Stimulated activated CD4-positive, alpha-beta T cell treated with anti-CD3 and anti-CD28 coated beads, Interleukin-2, amount 100 ng/mL, for 4 hours (primary cell): ENCODE measurements at regions not wholly inside any gene's neighbourhood (a gene's known extent, or its start where the extent isn't known, plus 50 kb on each side); places are given as distances from the start of the nearest gene placed in this dataset.

Experiments
- DNase-seq: peaks from one replicate; pipeline ENCODE4 v3.0.0-alpha.2; 2020; ENCODE audit warnings: low read depth

DNA sequence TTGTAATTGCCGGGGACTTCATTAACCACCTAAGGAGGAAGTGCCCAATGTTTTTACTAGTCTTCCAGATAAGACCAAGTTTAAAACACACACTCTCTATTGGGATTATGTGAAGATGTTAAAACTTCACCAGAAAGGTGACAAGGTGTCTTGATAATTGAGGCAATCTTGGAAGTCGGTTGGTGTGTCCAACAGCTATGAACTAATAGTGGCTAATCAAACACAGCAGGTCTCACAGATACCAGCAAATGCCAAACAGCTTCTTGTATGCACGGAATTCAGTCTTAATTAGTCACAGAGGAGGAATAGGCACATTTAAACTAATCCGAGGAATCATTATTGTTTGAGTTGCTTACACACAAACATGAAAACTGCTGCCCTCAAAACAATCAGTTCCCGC, 214.5 kb downstream of the SEC61B start:
- no peak for DNase-seq

DNA sequence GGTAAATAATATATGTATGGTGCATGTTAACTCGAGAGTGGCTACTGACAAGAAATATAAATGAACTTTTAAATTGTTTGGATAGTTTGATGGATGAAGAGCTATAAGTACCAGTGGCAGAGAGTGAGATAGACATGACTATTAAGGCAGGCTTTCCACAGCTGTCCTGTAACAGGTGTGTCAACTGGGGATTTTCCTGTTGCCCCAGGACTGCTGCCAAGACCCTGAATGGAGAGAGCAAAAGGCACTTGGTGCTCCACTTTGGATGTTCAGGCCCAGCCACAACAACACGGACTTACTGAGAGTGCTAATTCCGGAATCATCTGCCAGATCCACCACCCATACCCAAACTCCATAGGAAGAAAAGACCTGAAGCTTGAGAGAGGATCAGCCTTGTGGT, 215.1 kb downstream of the SEC61B start:
- no peak for DNase-seq

DNA sequence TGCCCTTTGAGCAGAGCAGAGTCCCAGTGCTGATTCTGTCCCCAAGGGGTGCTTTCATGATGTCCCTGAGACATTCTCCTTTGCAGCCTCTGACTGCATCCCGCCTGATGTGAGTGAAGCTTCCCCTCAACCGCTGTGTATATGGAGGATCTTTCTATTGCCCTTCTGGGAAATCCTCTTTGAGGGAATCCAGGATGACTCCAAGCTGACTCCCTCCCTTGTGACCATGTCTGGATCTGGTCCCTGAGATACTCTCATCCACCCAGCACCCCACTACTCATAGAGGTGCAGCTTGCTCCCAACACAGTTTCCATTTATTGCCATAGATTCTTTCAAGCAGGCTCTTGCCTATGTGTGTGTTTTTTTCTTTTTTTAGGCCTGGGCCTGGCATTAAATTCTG, 216.5 kb downstream of the SEC61B start:
- DNase-seq, result no peak

DNA sequence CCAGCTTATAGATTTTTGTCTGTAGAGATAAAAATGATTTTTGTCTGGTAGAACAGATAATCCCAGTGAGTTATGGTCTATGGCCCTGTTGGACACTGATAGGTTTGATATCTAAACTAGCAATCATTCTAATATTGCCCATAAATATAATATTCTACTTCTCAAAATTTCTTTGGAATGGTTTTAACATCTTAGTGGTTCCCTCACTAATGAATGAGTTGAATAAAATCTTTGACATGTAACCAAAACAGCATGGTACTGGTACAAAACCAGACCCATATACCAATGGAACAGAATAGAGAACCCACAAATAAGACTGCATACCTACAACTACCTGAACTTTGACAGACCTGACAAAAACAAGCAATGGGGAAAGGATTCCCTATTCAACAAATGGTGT, 219.7 kb downstream of the SEC61B start:
- DNase-seq, result no peak

DNA sequence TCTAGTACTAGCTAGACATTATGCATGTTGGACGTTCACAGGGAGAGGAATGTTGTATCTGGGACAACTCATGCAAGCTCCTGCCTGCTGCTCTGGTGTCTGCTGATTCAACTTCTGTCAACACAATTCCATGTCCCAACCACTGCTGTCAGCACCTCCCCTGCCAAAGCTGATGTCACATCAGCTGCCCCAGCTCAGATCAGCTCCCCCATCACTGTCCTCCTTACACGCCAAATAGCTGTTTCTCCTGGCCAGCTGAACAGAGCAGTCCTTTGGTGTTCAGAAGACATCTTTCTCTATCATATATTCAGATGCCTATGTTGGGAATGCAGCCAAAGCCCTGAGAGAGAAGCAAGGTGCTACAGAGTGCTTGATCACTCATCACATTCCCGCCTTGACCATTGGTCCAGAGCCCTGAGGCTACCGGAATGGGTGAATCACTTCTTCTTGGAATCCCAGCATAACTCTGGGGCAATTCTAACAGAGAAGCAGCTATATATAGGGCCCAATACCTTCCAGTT, 223.3 kb downstream of the SEC61B start:
- DNase-seq, result no peak

DNA sequence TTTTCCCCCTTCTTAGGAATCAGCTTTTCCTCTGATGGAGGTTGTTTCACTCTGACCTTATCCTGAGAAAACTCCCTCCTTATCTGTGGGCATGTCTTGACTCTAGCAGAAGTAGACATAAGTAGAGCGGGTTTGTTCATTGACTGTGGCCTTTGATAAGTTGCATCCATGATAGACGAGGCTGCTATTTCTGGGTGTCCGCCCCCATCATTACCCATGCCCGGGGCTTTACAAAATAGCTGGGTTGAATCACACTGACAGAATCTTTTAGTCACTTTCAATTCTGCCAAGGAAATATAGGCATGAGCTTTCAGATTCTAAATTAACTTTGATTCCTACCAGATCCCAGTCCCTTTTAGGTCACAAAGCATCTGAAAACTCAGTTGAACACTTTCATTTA, 223.8 kb downstream of the SEC61B start:
- no peak for DNase-seq

DNA sequence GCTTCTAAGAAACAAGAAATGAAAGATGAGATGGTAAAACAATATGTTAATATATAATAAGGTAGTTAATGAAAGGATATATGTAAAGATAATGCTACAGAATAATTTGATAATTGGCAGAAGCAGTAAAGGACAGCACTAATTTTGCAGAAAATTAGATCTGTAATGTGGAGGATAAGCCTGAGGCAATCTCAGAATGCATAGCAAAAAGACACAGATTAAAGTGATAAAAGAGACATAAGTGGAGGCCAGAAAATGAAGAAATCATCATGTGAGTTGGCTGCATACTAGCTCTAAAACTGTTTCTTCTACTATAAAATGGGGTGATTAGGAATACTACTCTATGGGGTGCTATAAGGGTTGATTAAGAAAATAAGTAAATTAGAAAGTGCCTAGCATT, 225.9 kb downstream of the SEC61B start:
- DNase-seq, result no peak

DNA sequence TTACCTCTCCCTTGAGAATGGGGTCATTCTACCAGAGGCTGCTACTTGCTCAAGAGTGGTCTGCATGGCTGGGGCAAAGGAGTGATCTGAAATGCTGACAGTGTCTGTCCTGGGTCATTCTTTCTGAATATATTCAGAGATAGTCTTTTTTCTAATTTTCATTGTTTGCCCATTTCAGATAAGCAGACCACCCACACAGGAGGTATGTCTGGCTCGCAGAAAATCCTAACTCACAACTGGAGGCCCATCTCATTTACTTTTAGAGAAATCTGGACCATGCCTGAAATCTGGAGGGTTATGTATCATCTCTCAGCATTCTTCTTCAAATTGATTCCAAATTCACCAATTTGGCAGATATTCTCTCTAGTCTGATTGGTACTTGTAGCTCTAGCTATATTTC, 227.6 kb downstream of the SEC61B start:
- DNase-seq, result no peak

DNA sequence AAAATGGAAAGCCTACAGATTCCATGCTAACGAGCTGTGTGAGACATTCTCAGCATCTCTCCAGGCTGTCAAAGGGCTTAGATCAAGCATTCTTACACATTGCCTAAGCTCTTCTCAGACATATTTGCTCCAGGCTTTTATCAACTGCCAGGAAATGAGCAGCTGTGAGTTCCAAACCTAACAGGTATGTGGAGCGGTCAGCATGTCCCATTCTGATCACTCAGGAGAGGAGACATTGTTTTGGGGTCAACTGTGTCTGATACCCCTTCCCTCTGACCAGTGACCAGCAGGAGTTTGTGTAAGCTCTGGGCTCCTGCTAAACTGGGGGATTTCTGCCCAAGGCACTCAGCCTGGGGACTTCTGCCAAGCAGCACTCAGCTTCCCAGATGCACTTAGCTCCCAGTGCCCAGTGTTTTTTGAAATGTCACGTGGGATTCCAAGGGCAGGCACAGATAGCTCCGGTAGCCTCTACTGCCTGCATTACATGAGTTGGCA, 229.1 kb downstream of the SEC61B start:
- no peak for DNase-seq

DNA sequence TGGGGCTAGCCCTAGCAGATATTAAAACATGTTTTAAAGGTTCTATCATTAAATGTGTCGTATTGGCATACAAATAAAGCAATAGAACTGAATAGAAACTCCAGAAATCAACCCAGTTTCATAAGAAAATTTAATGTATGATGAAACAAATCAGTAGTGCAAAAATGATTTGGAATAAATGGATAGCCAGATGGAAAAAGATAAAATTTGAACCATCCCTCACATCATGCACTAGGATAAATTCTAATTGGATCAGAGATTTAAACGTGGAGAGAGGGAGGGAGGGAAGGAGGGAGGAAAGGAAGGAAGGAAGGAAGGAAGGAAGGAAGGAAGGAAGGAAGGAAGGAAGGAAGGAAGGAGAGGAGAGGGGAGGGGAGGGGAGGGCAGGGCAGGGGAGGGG, 235.3 kb downstream of the SEC61B start:
- no peak for DNase-seq

DNA sequence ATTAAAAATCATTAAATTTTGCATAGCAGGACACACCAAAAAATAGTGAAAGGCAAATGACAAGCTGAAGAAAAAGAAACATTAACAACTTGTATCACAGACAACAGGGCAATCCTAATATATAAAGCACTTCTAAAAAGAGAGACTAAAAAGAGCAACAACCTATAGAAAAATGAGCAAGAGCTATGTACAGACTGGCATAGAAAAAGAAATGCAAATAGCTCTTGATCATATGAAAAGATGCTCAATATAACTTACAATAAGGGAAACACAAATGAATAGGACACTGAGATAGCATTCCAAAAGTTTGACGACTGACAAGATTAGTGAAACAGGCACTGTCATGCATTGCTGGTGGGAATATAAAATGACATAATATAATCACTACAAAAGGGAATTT, 235.9 kb downstream of the SEC61B start:
- no peak for DNase-seq

DNA sequence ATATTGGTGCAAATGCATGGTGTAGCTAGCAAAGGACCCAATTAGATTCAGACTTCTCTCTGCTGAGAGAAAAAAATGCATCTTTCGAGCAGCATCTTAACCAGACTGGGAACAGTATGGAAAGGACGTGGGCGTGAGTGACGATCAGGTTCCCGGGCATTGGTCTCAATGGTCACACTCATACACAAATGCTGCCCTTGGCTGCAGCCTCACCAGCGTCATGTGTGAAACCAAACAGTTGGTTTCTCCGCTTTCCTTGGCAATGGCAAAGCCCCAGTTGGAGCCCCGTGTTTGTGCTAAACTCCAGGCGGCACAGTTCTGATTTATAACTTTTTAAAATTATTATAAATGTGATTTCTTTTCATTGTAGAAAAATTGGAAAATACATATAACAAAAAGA, 237.8 kb downstream of the SEC61B start:
- no peak for DNase-seq

DNA sequence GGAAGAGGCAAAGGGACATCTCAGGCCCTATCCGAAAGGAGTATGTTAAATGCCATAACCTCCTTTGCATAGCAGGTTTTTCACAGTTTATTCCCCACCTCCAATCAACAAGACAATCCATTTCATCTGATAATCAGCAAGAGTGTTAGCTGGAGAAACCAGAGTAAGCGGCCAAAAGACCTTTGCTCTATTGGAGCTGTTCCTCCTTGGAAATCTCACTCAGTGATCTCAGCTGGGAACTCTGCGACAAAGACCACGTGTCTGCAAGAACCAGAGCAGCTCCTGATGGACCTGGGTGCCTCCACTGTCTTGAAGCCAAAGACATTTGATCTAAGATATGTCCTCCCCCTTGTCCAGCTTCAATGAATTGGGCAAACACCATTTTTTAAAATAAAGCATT, 241.0 kb downstream of the SEC61B start:
- no peak for DNase-seq

DNA sequence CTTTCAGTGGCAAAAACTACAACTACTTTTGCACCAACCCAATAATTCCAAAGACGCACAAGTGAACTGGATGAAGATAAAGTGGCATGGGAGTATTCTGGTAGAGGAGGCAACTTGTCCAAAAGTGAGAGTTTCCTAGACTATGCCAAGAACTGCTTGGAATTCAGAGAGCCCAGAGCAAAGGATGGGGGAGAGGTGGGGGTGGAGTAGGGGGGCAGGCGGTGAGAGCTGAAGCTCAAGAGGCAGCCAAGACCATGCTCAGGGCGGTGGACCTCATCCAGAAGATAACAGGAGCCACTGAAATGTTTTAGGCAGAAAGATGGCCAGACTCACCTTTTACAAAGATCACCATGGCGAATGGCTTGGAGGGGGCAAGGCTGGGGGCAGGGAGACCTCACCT, 242.5 kb downstream of the SEC61B start:
- DNase-seq, result no peak

DNA sequence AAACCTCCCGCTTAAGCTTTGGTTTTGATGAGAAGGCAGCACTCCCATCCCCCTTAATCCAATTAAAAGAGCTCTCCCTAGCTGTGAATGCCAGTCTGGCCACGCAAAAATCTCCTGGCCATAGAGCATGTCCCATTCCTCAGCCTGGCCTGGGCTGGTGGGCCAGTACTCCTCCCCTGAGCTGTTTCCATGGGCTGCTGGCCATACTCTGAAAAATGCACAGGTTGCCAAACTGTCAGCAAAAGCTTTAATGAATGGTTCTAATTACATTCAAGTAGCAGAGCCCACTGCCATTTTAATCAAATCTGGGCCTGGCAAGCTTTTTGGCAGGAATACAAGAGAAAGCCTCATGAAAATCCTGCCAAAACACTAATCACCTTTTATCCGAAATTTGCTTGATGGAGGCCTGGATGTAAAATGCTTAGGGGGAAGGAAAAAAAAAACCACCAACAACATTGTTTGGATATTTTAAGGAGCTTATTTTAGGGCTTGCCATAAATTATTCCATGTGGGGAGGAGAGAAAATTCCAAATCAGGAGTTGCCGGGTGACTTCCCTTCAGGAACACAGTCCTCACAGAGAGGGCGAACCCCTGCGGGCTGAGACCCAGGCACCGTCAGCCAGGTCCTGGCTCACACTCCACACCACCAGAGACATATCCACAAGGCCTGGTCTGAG, 243.3 kb downstream of the SEC61B start:
- no peak for DNase-seq

DNA sequence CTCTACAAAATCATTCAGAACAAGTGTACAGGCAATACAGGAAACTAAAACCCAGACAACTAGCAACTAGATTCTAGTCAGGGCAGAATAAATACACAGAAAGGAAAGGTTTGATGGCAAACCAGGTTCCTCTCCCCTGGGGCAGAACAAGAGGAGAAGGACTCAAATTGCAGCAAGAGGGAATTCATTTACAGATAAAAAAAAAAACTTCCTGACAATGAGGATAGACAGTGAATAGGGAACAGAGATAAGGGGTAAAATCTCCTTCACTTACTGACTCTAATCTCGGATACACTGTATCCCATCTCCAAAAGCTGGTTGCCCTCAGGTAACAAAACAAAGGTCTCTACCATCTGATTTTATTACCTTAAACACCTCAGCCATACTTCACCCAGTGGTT, 244.0 kb downstream of the SEC61B start:
- DNase-seq, result no peak

DNA sequence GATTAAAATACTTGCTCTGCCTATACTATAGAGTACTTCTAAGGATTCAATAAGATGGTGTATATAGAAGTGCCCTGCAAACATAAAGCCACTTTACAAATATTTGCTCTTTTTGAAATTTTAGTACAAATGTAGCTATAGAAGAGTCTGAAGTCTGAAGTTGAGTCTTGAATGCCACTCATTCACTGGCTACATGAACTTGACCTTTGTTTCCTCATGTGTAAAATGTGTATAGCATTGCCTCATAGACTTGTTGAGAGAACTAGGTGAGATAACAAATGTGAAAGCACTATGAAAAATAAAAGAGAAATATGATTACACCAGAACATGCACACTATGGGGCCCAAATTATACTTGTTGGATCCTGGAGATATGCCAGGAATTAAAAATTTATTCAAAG, 244.7 kb downstream of the SEC61B start:
- no peak for DNase-seq

DNA sequence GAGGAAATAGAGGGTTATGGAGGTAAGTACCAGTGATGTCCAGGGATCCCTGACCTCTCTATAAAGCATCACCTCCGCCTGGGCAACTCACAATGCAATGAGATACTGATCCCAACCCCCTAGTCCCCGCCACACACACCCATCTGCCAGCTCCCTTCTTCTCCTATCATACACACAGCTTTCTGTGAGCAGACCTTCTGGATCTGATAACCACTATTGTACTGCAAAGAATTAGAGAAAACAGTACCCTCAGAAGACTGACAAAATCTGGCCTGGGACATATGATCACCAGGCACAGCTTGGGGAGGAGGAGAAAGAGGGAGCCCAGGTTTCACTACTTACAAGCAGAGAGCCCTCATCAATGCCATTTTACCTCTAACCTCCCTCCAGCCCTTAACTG, 249.0 kb downstream of the SEC61B start:
- no peak for DNase-seq

DNA sequence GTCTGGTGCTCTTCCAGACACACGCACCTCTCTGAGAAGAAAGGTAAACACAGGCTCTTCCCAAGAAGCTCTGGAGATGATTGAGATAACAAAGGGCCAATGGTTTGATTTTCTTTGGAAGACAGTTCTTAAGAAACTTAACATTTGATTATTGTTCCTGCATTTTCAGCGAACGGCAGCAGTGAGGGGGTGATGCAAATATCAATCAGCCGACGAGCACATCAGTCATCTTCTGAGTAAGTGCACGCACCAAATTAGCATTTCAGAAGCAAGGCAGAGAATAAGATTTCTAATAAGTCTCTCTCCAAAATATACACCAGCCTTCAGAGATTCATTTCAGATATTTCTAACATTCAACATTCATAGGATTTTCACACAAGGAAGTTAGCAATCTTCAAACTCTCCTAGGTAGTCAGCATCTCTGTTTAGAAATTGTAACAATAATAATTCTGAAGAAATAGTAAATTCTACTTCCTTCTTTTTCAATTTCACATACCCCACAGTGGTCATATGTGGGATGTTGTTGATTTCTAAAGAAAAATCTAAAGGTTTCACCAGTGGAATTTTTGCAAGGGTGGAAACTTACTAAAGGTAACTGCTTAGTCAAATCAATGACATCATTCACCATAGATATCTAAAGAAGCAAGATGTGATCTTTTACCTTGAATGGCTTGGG, 250.3 kb downstream of the SEC61B start:
- DNase-seq, result no peak

DNA sequence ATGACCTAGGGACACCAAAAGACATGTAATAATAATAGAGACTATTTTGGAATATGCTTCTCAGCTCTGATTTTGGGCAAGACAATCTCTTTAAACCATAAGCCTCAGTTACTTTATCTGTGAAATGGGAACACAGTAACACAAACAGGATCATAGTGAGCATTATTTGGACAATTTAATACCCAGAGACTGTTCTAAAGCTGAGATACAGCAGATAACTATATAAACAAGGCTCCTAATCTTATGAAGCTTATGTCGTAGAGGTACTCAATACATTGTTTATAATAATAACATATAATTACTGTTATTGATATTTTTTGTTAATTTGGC, 250.8 kb downstream of the SEC61B start:
- DNase-seq, result no peak

DNA sequence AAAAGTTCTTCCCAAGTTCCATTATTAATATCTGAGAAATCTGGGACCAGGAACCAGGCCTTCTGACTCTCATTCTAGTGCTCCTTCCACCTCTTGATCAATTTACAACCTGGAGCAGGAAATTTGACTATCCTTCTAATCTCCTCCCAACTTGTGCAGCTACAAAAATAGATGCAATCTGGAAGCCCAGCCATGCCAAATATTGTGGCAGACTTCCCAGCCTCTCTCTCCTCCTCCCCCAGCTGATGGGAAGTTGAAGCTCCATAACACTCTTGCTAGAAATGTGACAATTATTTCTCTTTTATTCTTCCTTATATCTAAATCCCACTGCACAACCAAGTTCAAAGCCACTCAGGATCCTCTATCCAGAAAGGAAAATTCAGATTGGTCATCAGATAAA, 252.1 kb downstream of the SEC61B start:
- no peak for DNase-seq

DNA sequence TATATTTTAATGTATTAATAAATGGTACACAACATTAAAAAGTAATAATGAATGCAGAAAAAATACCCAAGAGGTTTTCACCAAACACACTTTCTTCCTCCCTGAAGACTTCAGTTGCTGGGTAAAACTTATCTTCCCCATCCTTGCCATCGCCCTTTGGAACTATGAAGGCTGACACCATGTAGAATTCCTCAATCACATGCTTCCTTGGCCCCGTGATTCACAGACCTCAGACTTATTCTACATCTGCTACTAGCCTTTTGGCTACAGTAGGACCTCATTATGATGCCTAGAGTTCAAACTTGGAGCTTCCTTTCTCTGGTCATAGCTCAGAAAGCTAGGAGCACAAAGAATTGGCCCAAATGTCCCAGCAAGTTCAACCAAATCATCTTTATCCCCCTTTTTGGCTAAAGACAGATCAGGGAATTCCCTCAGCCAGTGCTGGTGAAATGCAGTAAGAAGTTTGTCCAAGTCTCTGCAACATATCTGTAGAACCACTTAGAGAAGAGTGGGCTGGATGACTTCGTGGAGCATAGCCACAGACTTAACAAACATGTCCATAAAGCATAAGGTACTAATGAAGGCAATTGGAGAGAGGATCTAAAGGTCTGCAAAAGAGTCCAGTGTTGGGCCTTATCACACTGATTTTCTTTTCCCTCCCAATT, 253.5 kb downstream of the SEC61B start:
- DNase-seq, result no peak

DNA sequence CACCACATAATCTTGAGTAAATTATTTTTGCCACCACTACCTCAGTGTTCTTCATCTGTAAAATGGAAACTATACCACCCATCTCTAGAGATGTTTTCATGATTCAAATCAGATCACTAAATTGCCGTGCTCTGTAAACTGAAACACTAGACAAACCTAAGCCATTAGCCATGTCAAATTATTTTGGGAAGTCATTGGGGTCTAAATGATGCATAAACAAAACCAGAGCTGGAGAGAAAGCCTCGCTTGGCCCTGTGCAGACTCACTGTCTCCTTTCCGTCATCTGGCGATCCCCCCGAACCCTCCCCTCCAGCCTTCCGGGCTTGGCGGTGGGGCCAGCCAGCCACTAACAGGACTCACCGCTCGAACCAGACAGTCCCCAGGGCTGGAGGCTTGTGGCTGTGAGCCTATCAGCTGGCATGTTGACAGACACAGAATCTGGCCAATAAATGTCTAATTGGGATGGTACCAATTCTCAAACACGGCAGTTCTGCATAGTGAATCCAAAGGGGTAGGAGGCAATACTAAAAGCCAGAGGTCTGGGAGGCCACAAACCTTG, 256.5 kb downstream of the SEC61B start:
- no peak for DNase-seq
